VCaP (cell line): ENCODE measurements at regions not wholly inside any gene's neighbourhood (a gene's known extent, or its start where the extent isn't known, plus 50 kb on each side); places are given as distances from the start of the nearest gene placed in this dataset.

Source experiments
- H3K27ac ChIP-seq: fragments of 450-650 bp; 2 replicates; pipeline ENCODE4 v1.5.1; 2017
- TF ChIP-seq, protein P1 (sequence below): fragments of 450-650 bp; conservative IDR thresholded peaks from 2 replicates; pipeline ENCODE4 v1.5.1; 2017; ENCODE audit warnings: mild to moderate bottlenecking, moderate library complexity

GRCh38 chr18:44503854-44504253 lies 176.8 kb upstream of the SETBP1 start:
- H3K27ac ChIP-seq, result no peak overlapping the region
- TF ChIP-seq, protein P1, sequence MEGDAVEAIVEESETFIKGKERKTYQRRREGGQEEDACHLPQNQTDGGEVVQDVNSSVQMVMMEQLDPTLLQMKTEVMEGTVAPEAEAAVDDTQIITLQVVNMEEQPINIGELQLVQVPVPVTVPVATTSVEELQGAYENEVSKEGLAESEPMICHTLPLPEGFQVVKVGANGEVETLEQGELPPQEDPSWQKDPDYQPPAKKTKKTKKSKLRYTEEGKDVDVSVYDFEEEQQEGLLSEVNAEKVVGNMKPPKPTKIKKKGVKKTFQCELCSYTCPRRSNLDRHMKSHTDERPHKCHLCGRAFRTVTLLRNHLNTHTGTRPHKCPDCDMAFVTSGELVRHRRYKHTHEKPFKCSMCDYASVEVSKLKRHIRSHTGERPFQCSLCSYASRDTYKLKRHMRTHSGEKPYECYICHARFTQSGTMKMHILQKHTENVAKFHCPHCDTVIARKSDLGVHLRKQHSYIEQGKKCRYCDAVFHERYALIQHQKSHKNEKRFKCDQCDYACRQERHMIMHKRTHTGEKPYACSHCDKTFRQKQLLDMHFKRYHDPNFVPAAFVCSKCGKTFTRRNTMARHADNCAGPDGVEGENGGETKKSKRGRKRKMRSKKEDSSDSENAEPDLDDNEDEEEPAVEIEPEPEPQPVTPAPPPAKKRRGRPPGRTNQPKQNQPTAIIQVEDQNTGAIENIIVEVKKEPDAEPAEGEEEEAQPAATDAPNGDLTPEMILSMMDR, result no peak

- TF ChIP-seq, protein P1, result no peak
- H3K27ac ChIP-seq, result no peak overlapping the region
Observed at GRCh38 chr18:44507729-44508325, 172.9 kb upstream of the SETBP1 start.

DNA sequence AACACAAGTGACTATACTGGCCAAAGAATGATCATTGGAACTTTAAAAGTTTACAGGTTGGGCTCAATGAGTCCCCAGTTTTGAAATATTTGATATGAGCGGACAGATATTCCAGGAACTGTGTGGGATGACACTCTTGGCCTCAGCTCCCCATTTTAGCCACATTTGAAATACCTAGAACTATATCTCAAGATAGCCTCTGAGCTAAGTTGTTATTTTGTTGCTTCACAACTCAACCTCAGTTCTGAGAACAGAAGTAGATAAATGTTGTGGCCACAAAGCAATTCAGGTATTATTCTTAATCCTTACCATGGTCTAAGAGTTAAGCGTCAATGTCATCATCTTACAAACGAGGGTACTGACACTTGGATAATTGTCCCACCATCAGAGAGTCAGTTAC lies 172.2 kb upstream of the SETBP1 start:
- TF ChIP-seq, protein P1, result no peak
- H3K27ac ChIP-seq, result no peak overlapping the region

DNA sequence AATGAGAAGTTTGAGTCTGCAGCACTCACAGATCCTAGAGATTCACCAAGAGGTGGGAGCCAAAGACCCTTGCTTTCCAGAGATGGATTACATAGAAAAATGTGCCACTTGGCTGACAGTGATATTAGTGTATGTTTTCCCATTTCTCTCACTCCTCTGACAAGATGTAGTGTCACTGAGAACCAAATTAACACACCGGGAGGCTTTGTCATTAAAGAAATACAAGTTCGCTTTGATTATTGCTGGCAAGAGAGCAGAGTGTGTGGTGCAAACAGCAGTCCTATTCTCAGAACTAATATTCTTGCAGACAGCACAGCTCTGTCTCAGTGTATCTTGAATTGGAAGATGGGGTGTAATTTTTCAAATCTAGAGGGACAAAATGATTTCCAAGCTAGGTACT lies 171.6 kb upstream of the SETBP1 start:
- TF ChIP-seq, protein P1, result no peak
- H3K27ac ChIP-seq, result no peak overlapping the region

DNA sequence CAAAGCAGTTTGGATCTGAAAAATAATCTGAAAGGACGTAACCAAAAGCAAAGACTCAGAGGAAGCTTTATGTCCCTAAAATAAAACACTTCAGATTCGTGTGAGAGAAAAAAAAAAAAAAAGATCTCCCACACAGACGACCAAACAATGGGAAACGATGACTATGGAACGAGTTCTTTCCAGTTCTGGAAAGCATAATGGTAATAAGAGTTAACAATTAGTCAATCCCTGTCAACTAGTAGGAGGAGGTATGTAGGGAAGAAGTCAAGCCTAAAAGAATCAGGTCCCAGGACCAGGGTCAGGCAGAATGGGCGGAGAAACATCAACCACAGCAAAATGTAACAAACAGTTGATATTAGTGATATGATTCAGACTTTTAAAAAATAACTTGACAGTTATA lies 170.3 kb upstream of the SETBP1 start:
- no peak overlapping the region for H3K27ac ChIP-seq
- TF ChIP-seq, protein P1, result no peak

DNA sequence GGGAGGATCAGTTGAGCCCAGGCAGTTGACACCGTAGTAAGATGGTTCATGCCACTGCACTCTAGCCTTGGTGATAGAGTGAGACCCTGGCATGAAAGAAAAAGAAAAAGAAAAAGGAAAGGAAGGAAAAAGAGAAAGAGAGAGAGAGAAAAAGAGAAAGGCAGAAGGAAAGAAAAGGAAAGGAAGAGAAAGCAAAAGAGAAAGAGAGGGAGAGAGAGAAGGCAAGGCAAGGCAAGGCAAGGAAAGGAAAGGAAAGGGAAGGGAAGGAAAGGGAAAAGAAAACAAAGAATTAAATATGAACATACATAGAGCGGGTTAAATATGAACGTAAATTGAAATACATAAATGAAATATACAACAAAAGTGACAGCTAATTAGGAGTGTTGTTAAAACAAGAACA lies 167.5 kb upstream of the SETBP1 start:
- no peak overlapping the region for H3K27ac ChIP-seq
- TF ChIP-seq, protein P1, result no peak

DNA sequence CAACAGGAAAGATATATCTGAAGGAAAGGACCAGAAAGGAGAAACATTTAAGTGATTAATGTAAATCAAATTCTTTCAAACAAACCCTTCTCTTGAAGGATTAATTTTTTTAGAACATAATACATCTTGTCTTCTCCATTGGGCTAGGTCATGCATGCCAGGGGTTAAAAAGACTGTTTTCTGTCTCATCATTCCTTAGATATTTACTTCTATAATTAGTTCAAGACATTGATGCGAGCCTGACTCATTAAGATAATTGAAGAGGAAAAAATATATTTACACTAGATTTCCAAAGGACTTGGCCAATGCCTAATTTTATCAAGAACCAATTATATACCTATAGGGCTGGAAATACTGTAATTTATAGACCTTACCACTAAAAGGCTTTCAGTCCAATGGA lies 166.6 kb upstream of the SETBP1 start:
- TF ChIP-seq, protein P1, result no peak
- H3K27ac ChIP-seq, result no peak overlapping the region
